Loucy (cell line): ENCODE measurements at regions not wholly inside any gene's neighbourhood (a gene's known extent, or its start where the extent isn't known, plus 50 kb on each side); places are given as distances from the start of the nearest gene placed in this dataset.

Experiments
- H2AFZ ChIP-seq: fragments of 200-600 bp; sonication (generic); 2 replicates; pipeline ENCODE4 v1.6.0; 2016; ENCODE audit warnings: antibody characterized with exemption, mild to moderate bottlenecking, low read length, moderate library complexity
- H3F3A ChIP-seq: fragments of 200-600 bp; 2 replicates; pipeline ENCODE4 v1.6.0; 2016; ENCODE audit warnings: antibody characterized with exemption, low read depth, mild to moderate bottlenecking
- H3K27me3 ChIP-seq: fragments of 200-600 bp; sonication (generic); 2 replicates; pipeline ENCODE4 v1.6.1; 2014; ENCODE audit warnings: low read length, mild to moderate bottlenecking; ENCODE audit not compliant: insufficient read depth, poor library complexity, severe bottlenecking
- H3K36me3 ChIP-seq: fragments of 200-600 bp; sonication (generic); 2 replicates; pipeline ENCODE4 v1.6.1; 2016; ENCODE audit warnings: low read length; ENCODE audit not compliant: insufficient read depth
- H3K4me1 ChIP-seq: fragments of 200-600 bp; sonication (generic); 2 replicates; pipeline ENCODE4 v1.5.1; 2014; ENCODE audit warnings: low read length, mild to moderate bottlenecking; ENCODE audit not compliant: insufficient read depth, poor library complexity, severe bottlenecking
- H3K4me2 ChIP-seq: fragments of 200-600 bp; sonication (generic); 2 replicates; pipeline ENCODE4 v1.6.0; 2014; ENCODE audit warnings: antibody characterized with exemption, low read length, low read depth, mild to moderate bottlenecking; ENCODE audit not compliant: poor library complexity, severe bottlenecking
- H3K4me3 ChIP-seq: fragments of 200-600 bp; sonication (generic); 2 replicates; pipeline ENCODE4 v1.5.1; 2014; ENCODE audit warnings: low read length, mild to moderate bottlenecking, mixed read lengths; ENCODE audit not compliant: poor library complexity, severe bottlenecking
- H3K79me2 ChIP-seq: fragments of 200-600 bp; sonication (generic); 2 replicates; pipeline ENCODE4 v1.6.1; 2014; ENCODE audit warnings: low read length; ENCODE audit not compliant: insufficient read depth
- H3K9ac ChIP-seq: fragments of 200-600 bp; sonication (generic); 2 replicates; pipeline ENCODE4 v1.6.0; 2014; ENCODE audit warnings: mild to moderate bottlenecking, low read depth, low read length, moderate library complexity; ENCODE audit not compliant: poor library complexity, severe bottlenecking
- H3K9me2 ChIP-seq: fragments of 200-600 bp; sonication (generic); replicated peaks from 2 replicates; pipeline ENCODE4 v1.6.1; 2016; ENCODE audit warnings: low read depth, low read length, mixed read lengths
- H3K9me3 ChIP-seq: fragments of 200-600 bp; sonication (generic); 2 replicates; pipeline ENCODE4 v1.6.1; 2014; ENCODE audit warnings: mild to moderate bottlenecking, antibody characterized with exemption, low read length, low read depth; ENCODE audit not compliant: insufficient read depth
- H4K20me1 ChIP-seq: fragments of 200-600 bp; sonication (generic); 2 replicates; pipeline ENCODE4 v1.6.0; 2014; ENCODE audit warnings: antibody characterized with exemption, low read length, mild to moderate bottlenecking; ENCODE audit not compliant: insufficient read depth, poor library complexity, severe bottlenecking
- EZH2phosphoT487 ChIP-seq: fragments of 200-600 bp; IDR thresholded peaks from 2 replicates; pipeline ENCODE4 v1.6.1; 2018; ENCODE audit warnings: antibody characterized with exemption, mild to moderate bottlenecking, moderate library complexity, borderline replicate concordance
- TF ChIP-seq, protein P1 (sequence below): fragments of 200-600 bp; sonication (generic); conservative IDR thresholded peaks from 2 replicates; pipeline ENCODE4 v1.5.1; 2014; ENCODE audit warnings: mild to moderate bottlenecking, antibody characterized with exemption, low read length

- Histone ChIP-seq H3K9me3 (no peaks in the 10 kb centered on the region), H3K4me3 (no peak overlapping the region), H3K4me1 (no peaks in the 10 kb centered on the region), H3F3A (no peaks in the 10 kb centered on the region), H3K9ac (no peak overlapping the region), H3K4me2 (no peak overlapping the region), H2AFZ (no peak overlapping the region), H3K79me2 (no peaks in the 10 kb centered on the region), H3K27me3 (no peaks in the 10 kb centered on the region), H3K36me3 (no peaks in the 10 kb centered on the region), H3K9me2 (no peaks in the 10 kb centered on the region), H4K20me1 (no peaks in the 10 kb centered on the region)
- TF ChIP-seq, protein P1, sequence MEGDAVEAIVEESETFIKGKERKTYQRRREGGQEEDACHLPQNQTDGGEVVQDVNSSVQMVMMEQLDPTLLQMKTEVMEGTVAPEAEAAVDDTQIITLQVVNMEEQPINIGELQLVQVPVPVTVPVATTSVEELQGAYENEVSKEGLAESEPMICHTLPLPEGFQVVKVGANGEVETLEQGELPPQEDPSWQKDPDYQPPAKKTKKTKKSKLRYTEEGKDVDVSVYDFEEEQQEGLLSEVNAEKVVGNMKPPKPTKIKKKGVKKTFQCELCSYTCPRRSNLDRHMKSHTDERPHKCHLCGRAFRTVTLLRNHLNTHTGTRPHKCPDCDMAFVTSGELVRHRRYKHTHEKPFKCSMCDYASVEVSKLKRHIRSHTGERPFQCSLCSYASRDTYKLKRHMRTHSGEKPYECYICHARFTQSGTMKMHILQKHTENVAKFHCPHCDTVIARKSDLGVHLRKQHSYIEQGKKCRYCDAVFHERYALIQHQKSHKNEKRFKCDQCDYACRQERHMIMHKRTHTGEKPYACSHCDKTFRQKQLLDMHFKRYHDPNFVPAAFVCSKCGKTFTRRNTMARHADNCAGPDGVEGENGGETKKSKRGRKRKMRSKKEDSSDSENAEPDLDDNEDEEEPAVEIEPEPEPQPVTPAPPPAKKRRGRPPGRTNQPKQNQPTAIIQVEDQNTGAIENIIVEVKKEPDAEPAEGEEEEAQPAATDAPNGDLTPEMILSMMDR, result no peak
- no peak for TF ChIP-seq EZH2phosphoT487
These were observed 401.6 kb upstream of the CITED2 start for GRCh38 chr6:139776041-139776440.

- no peak for TF ChIP-seq EZH2phosphoT487
- TF ChIP-seq, protein P1, result no peak
- Histone ChIP-seq H4K20me1 (no peaks in the 10 kb centered on the region), H3K4me3 (no peak overlapping the region), H3K79me2 (no peaks in the 10 kb centered on the region), H3K9me3 (no peaks in the 10 kb centered on the region), H3F3A (no peaks in the 10 kb centered on the region), H2AFZ (no peak overlapping the region), H3K4me2 (no peak overlapping the region), H3K36me3 (no peaks in the 10 kb centered on the region), H3K27me3 (no peaks in the 10 kb centered on the region), H3K9ac (no peak overlapping the region), H3K9me2 (no peaks in the 10 kb centered on the region), H3K4me1 (peaks cover 10% of the 10 kb centered on the region)
These were observed 393.7 kb upstream of the CITED2 start for GRCh38 chr6:139768196-139768595.

DNA sequence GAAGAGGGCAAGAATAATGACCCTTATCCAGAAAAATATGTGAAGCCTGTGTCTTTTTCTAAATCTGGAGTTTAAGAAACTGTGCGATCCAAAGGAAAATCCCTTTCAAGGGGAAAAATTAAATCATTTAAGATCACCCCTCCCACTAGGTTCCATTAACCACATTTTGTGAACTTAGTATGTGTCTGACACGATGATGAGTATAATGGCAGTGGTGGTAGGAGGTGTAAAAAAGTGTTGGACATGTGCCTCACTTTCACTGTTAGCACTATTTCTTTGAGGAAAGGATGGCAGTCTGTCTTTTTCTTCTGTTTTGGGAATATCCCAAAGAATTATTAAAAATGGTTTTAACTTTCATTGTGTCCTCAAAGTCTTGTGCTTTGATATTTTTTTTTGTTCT lies 392.3 kb upstream of the CITED2 start:
- H3K27me3 ChIP-seq, result no peaks in the 10 kb centered on the region
- no peak for TF ChIP-seq EZH2phosphoT487
- TF ChIP-seq, protein P1, result no peak
- H4K20me1 ChIP-seq, result no peaks in the 10 kb centered on the region
- H3K9me2 ChIP-seq, result no peaks in the 10 kb centered on the region
- H3K9ac ChIP-seq, result no peak overlapping the region
- no peaks in the 10 kb centered on the region for H3K79me2 ChIP-seq
- no peaks in the 10 kb centered on the region for H3K9me3 ChIP-seq
- H3K36me3 ChIP-seq, result no peaks in the 10 kb centered on the region
- H3K4me2 ChIP-seq, result no peak overlapping the region
- no peaks in the 10 kb centered on the region for H3F3A ChIP-seq
- H2AFZ ChIP-seq, result no peak overlapping the region
- H3K4me1 ChIP-seq, result peaks cover 10% of the 10 kb centered on the region
- H3K4me3 ChIP-seq, result no peak overlapping the region
